ENCODE measurements at regions not wholly inside any gene's neighbourhood (a gene's known extent, or its start where the extent isn't known, plus 50 kb on each side); places are given as distances from the start of the nearest gene placed in this dataset.

DNA sequence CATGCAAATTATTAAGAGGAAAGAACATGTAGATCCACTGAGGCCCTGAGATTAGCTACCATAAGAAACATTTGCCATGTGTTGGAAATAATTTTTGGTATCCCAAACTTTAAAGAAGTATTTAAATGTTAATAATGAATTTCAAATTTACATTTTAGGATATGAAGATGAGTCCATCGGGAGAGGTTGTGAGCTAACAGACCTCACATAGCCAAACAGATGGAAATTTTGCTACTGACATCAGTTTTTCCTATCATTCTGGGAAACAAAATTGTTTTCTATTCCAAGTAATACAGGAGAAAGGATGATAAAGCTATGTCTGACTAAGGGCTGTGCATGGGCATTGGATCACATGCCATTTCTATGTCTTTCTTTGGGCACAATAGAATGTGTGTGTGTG lies 809.6 kb downstream of the TENT5A start:
- TF ChIP-seq FOXM1 (IDR thresholded peaks at IDR 0.05; ENCODE audit: low read depth, low read length) (no peak), EP300 (IDR thresholded peaks at IDR 0.05; ENCODE audit: borderline replicate concordance in 1 of 2, control insufficient read depth in 1 of 2, low read depth in 2 of 2, low read length in 2 of 2) (no peak), RAD21 (IDR thresholded peaks at IDR 0.05; ENCODE audit: insufficient read depth, low read depth, low read length) (no peak), TAF1 (IDR thresholded peaks at IDR 0.05; ENCODE audit: borderline replicate concordance, low read depth, low read length) (no peak), NR2C1 (IDR thresholded peaks at IDR 0.05) (no peak)
